ENCODE measurements at regions not wholly inside any gene's neighbourhood (a gene's known extent, or its start where the extent isn't known, plus 50 kb on each side); places are given as distances from the start of the nearest gene placed in this dataset.
"Not testable (repeated sequence)": the region's sequence is repeated elsewhere in the genome, so short reads cannot be mapped to it uniquely, and the experiment has no call there.

- DNase-seq: no peak
These were observed 382.1 kb downstream of the OSR1 start for GRCh38 chr2:18976168-18976961.

GRCh38 chr2:18975506-18976167 is 382.8 kb downstream of the OSR1 start:
- no peak for DNase-seq

DNA sequence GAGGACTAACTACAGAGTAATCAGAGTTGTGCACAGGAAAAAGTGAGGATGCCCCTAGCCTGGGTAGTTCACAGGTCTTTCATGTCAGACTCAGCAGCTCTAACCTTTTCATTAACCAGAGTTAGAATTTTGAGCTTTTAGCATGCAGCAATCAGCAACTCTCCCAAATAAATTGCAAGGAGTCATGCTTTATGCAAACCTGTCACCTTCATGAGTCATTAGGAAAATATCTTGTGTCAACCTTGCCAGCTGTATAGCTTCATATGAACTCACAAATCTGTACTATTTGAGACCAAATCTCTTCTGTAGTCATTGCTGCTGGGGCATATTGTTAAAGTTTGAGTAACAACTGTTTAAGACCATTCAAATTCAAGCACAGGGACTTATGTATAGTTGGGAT is 382.3 kb upstream of the NT5C1B start:
- no peak for DNase-seq

DNA sequence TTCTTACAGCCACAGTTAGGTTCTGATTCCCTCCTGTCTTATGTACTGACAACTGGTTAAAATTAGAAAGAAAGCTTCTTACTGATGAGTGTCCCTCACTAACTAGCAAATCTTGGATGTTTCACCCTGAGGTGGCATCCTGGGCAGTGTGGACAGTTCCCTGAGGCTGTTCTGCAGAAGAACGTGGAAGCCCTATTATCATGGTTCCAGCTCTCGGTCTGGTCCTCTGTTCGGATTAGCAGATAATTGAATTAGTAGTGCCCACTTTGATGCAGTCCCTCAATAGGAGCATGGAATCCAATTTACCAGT is 381.7 kb upstream of the NT5C1B start:
- no peak for DNase-seq

DNA sequence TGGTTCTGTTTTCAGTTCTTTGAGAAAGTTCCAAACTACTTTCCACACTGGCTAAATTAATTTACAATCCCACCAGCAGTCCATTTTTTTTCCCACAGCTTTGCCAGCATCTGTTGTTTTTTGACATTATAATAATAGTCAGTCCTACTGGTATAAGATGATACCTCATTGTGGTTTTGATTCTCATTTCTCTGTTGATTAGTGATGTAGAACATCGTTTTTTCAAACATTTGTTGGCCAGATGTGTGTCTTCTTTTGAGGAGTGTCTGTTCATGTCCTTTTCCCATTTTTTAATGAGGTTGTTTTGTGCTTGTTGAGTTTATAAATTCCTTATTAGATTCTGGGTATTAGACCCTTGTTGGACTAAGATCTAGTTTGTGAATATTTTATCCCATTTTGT is 376.8 kb upstream of the NT5C1B start:
- DNase-seq: no peak

- DNase-seq: not testable (repeated sequence)
These were observed 374.4 kb upstream of the NT5C1B start for GRCh38 chr2:18963739-18964256.

DNA sequence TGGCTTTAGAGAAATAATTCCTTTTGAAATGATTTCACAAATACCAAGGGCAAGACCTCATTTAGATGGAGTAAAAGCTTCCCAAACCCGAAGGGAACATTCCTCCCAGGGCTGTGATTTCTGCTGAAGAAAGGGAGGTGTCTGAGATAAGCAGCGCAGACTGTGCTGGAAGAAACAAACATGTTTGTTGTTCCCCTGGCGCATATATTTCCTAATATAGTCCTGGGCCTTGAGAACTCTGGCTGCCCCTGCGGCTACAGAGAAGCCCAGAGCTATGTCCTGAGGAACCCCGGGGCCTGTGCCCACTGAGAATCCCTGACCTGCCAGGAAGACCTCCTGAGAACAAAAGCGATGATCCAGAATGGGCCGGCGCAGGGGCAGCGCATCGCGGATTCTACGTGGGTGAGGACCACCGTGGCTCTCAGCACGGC is 372.6 kb upstream of the NT5C1B start:
- no peak for DNase-seq

- no peak for DNase-seq
These were observed 370.8 kb upstream of the NT5C1B start for GRCh38 chr2:18959952-18960717.

DNA sequence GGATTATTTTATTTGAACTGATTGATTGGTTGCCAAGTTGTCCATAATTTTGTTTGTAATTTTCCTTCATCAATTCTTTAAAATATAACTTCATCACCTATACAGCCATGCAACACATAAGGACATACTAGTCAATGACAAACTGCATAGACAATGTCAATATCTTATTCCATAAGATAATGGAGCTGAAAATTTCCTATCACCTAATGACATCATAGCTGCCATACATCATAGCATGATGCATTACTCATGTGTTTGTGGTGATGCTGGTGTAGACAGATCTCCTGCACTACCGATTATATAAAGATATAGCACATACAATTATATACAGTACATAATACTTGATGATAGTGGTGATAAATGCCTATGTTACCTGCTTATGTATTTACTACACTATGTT is 369.8 kb upstream of the NT5C1B start:
- no peak for DNase-seq

DNA sequence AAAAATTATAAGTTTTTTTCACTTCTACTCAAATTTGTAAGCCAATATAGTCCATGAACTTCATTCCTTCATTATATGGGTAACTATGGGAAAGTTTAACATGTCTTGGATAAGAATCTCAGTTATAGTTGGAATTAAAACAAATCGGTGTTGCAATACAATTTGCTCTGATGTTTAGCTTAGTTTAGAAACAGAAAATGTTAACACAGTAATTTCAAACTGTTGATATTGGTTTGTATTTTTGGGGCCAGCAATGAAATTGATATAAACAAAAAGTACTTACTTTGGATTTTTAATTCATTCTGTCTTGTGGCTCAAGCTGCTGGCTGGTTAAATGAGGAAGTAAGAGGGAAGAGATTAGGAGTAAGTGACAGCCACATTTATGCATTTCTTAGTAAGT is 368.5 kb upstream of the NT5C1B start:
- no peak for DNase-seq

- no peak for DNase-seq
These were observed 361.0 kb upstream of the NT5C1B start for GRCh38 chr2:18950361-18950851.

GRCh38 chr2:18949871-18950270 is 360.5 kb upstream of the NT5C1B start:
- DNase-seq: no peak

GRCh38 chr2:18940184-18940583 is 350.8 kb upstream of the NT5C1B start:
- no peak for DNase-seq

DNA sequence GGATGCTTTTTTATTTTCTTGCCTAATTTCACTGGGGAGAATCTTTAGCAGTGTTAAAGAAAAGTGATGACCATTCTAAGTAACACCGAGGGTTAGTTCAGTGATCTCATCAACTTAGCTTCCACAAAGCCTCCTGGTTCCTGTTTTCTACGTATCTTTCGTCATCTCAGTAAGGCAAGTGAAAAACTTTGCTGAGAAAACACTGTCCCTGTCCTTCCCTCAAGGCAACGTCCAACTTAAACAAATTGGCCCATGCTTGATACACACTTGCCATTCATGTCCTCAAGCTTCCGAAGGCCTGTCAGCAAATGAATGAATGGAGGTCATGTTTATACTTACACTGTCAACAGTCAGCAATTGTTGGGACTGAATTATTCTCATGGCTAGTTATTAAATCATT is 350.4 kb upstream of the NT5C1B start:
- not testable (repeated sequence) for DNase-seq

GRCh38 chr2:18934886-18935285 is 345.5 kb upstream of the NT5C1B start:
- no peak for DNase-seq

- no peak for DNase-seq
These were observed 343.5 kb upstream of the NT5C1B start for GRCh38 chr2:18932853-18933252.

DNA sequence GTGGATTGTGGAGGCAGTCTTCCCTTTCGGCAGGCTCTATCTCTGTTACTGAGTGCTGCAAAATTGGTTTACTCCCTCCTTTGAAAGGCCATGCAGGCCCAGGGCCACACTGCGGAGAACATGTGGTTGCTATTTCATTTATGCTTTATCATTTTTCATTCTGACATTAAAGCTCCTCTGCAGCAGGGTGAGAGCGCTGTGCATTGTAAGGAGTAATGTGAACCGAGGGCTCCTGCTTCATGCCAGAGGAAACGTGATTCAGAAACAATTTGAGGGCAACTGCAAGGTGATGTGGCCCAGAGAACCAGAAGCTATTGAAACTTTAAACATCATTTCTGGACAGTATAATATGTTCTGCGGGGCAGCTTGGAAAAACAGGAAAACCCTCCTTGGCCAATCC is 341.6 kb upstream of the NT5C1B start:
- DNase-seq: no peak

- DNase-seq: no peak
These were observed 338.3 kb upstream of the NT5C1B start for GRCh38 chr2:18927525-18928232.

DNA sequence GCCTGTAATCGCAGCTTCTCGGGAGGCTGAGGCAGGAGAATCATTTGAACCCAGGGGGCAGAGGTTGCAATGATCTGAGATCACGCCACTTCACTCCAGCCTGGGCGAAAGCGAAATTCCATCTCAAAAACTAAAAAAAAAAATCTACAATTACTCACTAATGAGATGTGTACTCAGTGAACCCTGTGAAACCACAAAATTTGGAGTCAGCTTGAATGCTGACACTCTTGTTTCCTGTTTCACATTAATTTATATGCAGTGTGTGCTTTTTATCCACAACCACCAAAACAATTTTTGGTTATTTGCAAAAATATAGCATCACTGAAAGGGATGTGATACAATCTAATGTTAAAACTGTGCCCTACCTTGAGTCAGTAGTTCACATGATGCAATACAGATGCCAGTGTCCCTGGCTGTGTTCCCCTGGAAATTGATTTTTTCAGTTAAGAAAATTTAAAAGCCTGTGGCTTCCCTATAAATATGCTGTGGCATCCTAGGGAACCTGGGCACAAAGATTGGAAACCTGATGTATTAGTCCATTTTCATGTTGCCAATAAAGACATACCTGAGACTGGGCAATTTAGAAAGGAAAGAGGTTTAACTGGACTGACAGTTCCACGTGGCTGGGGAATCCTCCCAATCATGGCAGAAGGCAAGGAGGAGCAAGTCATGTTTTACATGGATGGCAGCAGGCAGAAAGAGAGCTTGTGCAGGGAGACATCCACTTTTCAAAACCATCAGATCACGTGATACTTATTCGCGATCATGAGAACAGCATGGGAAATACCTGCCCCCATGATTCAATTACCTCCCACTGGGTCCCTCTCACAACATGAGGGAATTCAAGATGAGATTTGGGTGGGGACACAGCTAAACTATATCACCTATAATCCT is 337.5 kb upstream of the NT5C1B start:
- DNase-seq: no peak

DNA sequence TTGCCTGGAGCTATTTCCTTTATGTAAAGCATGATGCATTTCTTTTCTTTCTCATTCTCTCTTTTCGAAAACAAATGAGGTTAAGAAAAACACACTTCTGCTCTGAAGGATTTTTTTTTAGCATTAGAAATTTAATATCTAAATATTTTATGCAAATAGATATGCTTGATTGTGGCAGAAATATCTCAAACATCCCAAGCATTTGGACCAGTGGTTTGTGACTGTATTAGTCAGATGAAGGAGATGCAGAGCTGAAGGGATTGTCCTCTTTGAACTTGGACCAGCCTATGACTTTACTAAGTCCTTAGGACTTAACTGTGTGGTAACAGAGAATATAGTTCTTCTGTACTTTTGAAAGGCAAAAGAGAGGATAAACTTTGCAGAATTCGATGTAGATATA is 335.9 kb upstream of the NT5C1B start:
- no peak for DNase-seq

DNA sequence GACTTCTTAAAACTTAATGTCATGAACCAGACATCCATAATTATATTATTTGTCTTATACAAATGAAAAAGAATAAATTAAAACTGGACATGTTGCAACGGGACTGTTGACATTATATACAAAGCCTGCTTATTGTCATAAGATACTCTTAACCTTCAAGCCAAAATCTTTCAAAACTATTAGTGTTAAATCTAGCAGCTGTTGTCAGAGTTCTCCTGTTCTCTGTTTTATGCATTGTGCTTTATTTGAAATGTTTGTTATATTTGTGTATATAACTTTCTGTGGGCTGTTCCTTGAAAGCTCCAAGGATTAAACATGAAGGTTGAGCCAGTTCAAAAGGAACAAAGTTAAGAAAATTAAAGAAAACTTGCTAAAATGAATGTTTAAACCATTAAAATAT is 335.5 kb upstream of the NT5C1B start:
- no peak for DNase-seq

GRCh38 chr2:18924386-18924785 is 335.0 kb upstream of the NT5C1B start:
- DNase-seq: no peak
